Vagina (tissue), 1 donor: ENCODE measurements at regions not wholly inside any gene's neighbourhood (a gene's known extent, or its start where the extent isn't known, plus 50 kb on each side); places are given as distances from the start of the nearest gene placed in this dataset. TPM values are rescaled to one million over a fixed set of nuclear protein-coding genes. Genes with fewer than 3 reads are reported as not detected.

Experiments
- small RNA-seq: library from RNA; depleted of rRNA; stranded (forward); fragments of <200 nt; gene quantifications from one replicate; pipeline ENCODE3, GENCODE V24; 2016

Small RNAs in the stretch of these regions (small RNA-seq; reads per million reads assigned to genes)
- not detected for gene AC013262.1
- not detected for gene AC138623.1
- not detected for gene RF00019
- gene RN7SL201P: not detected
- not detected for gene RNA5SP99
- not detected for gene RNU6-1312P
- gene RNU6-685P: not detected
- not detected for gene RPL37P10
